ENCODE measurements at regions not wholly inside any gene's neighbourhood (a gene's known extent, or its start where the extent isn't known, plus 50 kb on each side); places are given as distances from the start of the nearest gene placed in this dataset.

- no peak overlapping the region for H3K4me3 ChIP-seq (ENCODE audit: low read length)
- no peak for DNase-seq (ENCODE audit: low read depth)
- TF ChIP-seq CTCF (conservative IDR thresholded peaks at IDR 0.05; ENCODE audit: low read length): no peak
These were observed 244.5 kb downstream of the ADGRL2 start for GRCh38 chr1:82045221-82045620.

- DNase-seq (ENCODE audit: low read depth): no peak
- H3K4me3 ChIP-seq (ENCODE audit: low read length): no peak overlapping the region
- TF ChIP-seq CTCF (conservative IDR thresholded peaks at IDR 0.05; ENCODE audit: low read length): no peak
These were observed 243.8 kb downstream of the ADGRL2 start for GRCh38 chr1:82044536-82044935.

GRCh38 chr1:82044111-82044510 is 243.4 kb downstream of the ADGRL2 start:
- TF ChIP-seq CTCF (conservative IDR thresholded peaks at IDR 0.05; ENCODE audit: low read length): no peak
- H3K4me3 ChIP-seq (ENCODE audit: low read length): no peak overlapping the region
- no peak for DNase-seq (ENCODE audit: low read depth)

GRCh38 chr1:82042306-82043060 is 241.7 kb downstream of the ADGRL2 start:
- no peak for DNase-seq (ENCODE audit: low read depth)
- no peak for TF ChIP-seq CTCF (conservative IDR thresholded peaks at IDR 0.05; ENCODE audit: low read length)
- no peak overlapping the region for H3K4me3 ChIP-seq (ENCODE audit: low read length)
